ENCODE measurements at regions not wholly inside any gene's neighbourhood (a gene's known extent, or its start where the extent isn't known, plus 50 kb on each side); places are given as distances from the start of the nearest gene placed in this dataset.
"Not testable (repeated sequence)": the region's sequence is repeated elsewhere in the genome, so short reads cannot be mapped to it uniquely, and the experiment has no call there.

DNA sequence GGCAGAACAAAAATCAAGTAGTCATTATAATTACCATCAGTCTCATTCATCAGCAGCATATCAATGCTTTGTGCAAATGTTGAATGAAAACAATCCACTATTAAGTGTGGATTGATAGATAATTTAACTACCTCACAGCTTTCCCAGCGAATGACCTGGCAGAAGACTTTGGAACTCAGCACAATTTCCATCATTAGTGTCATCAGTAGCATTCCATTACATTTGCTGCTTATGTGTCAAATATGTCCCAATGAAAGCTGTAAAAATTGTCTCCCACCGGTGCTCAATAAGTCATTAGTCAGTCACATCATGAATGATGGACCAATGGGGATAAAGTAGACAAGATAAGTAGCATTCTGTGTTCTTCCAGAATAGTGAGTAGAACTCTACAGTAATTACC, 1513.5 kb upstream of the PRR20A start:
- Histone ChIP-seq H3K36me3 (ENCODE audit: control insufficient read depth in 3 of 3, insufficient read depth in 2 of 3, low read depth in 1 of 3, low read length in 3 of 3) (no peaks in the 10 kb centered on the region), H3K4me3 (ENCODE audit: low read depth in 1 of 3, low read length in 3 of 3) (no peak overlapping the region), H3K4me1 (ENCODE audit: control insufficient read depth in 3 of 3, insufficient read depth in 2 of 3, low read depth in 1 of 3, low read length in 2 of 3) (no peaks in the 10 kb centered on the region), H3K27ac (ENCODE audit: low read depth in 1 of 3, low read length in 2 of 3) (no peak overlapping the region), H3K9me3 (ENCODE audit: control insufficient read depth in 2 of 2, insufficient read depth in 1 of 2, low read depth in 1 of 2, low read length in 1 of 2) (peaks cover 0 to 9% of the 10 kb centered on the region in 2 donors), H3K27me3 (ENCODE audit: control insufficient read depth in 3 of 3, insufficient read depth in 3 of 3, low read length in 3 of 3) (no peaks in the 10 kb centered on the region)
- DNase-seq (no peak), FAIRE-seq (no peak)
- WGBS, 3 donors, result 37 to 63% (median 39%) methylated on average over 2 of the region's 2 CpGs

GRCh38 chr13:55632402-55632801, 1508.3 kb upstream of the PRR20A start:
- H3K36me3 ChIP-seq (ENCODE audit: control insufficient read depth in 3 of 3, insufficient read depth in 2 of 3, low read depth in 1 of 3, low read length in 3 of 3), result no peaks in the 10 kb centered on the region
- H3K4me1 ChIP-seq (ENCODE audit: control insufficient read depth in 3 of 3, insufficient read depth in 2 of 3, low read depth in 1 of 3, low read length in 2 of 3), result no peaks in the 10 kb centered on the region
- no peak overlapping the region for H3K4me3 ChIP-seq (ENCODE audit: low read depth in 1 of 3, low read length in 3 of 3)
- H3K27me3 ChIP-seq (ENCODE audit: control insufficient read depth in 3 of 3, insufficient read depth in 3 of 3, low read length in 3 of 3), result no peaks in the 10 kb centered on the region
- DNase-seq (no peak), FAIRE-seq (no peak)
- H3K9me3 ChIP-seq (ENCODE audit: control insufficient read depth in 2 of 2, insufficient read depth in 1 of 2, low read depth in 1 of 2, low read length in 1 of 2), result peaks cover 0 to 5% of the 10 kb centered on the region in 2 donors
- H3K27ac ChIP-seq (ENCODE audit: low read depth in 1 of 3, low read length in 2 of 3), result no peak overlapping the region

DNA sequence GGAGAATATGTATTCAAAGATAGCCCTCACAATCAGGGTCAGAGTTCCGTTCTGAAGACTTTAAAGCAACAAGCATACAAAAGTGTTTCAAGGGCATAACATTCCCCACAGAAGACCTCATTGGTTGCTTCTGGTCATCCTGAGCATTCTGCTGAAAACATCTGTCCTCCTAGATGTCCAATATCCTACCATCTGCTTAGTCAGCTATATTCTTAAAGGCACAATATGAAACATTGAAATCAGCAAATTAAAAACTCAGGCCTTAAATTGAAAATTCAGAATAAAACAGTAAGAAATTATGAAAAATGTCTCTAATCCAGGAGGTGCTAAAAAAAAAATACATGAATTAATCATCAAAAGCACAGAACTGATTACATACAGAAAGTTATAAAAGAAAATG, 1491.2 kb upstream of the PRR20A start:
- no peaks in the 10 kb centered on the region for H3K4me1 ChIP-seq (ENCODE audit: control insufficient read depth in 3 of 3, insufficient read depth in 2 of 3, low read depth in 1 of 3, low read length in 2 of 3)
- DNase-seq (no peak), FAIRE-seq (no peak)
- 63 to 80% (median 75%) methylated on average over 1 of the region's 1 CpG for WGBS, 3 donors
- no peaks in the 10 kb centered on the region for H3K9me3 ChIP-seq (ENCODE audit: control insufficient read depth in 2 of 2, insufficient read depth in 1 of 2, low read depth in 1 of 2, low read length in 1 of 2)
- no peak overlapping the region for H3K27ac ChIP-seq (ENCODE audit: low read depth in 1 of 3, low read length in 2 of 3)
- H3K27me3 ChIP-seq (ENCODE audit: control insufficient read depth in 3 of 3, insufficient read depth in 3 of 3, low read length in 3 of 3), result no peaks in the 10 kb centered on the region
- H3K4me3 ChIP-seq (ENCODE audit: low read depth in 1 of 3, low read length in 3 of 3), result no peak overlapping the region
- no peaks in the 10 kb centered on the region for H3K36me3 ChIP-seq (ENCODE audit: control insufficient read depth in 3 of 3, insufficient read depth in 2 of 3, low read depth in 1 of 3, low read length in 3 of 3)

DNA sequence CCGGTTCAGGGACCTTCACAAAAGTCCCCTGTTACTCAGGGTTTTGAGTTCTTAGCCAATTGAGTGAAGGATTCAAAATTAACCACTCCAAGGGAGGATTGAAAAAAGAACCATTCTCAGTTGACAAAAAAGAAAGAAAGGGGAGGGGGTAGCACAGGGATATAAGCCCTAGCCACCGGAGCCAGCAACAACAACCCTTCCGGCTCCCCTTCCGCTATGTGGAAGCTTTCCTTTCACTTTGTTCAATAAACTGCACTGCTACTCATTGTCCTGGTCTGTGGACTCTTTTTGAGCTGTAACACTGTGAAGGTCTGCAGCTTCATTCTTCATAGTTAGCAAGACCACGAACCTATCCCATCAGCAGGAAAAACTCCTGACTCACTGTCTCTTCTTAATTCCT, 1488.1 kb upstream of the PRR20A start:
- H3K9me3 ChIP-seq (ENCODE audit: control insufficient read depth in 2 of 2, insufficient read depth in 1 of 2, low read depth in 1 of 2, low read length in 1 of 2), result no peaks in the 10 kb centered on the region
- no peak overlapping the region for H3K4me3 ChIP-seq (ENCODE audit: low read depth in 1 of 3, low read length in 3 of 3)
- DNase-seq, result no peak
- no peaks in the 10 kb centered on the region for H3K36me3 ChIP-seq (ENCODE audit: control insufficient read depth in 3 of 3, insufficient read depth in 2 of 3, low read depth in 1 of 3, low read length in 3 of 3)
- no peaks in the 10 kb centered on the region for H3K4me1 ChIP-seq (ENCODE audit: control insufficient read depth in 3 of 3, insufficient read depth in 2 of 3, low read depth in 1 of 3, low read length in 2 of 3)
- FAIRE-seq, result no peak
- H3K27me3 ChIP-seq (ENCODE audit: control insufficient read depth in 3 of 3, insufficient read depth in 3 of 3, low read length in 3 of 3), result no peaks in the 10 kb centered on the region
- no peak overlapping the region for H3K27ac ChIP-seq (ENCODE audit: low read depth in 1 of 3, low read length in 2 of 3)
- 86 to 89% (median 88%) methylated on average over 5 of the region's 5 CpGs for WGBS, 3 donors

DNA sequence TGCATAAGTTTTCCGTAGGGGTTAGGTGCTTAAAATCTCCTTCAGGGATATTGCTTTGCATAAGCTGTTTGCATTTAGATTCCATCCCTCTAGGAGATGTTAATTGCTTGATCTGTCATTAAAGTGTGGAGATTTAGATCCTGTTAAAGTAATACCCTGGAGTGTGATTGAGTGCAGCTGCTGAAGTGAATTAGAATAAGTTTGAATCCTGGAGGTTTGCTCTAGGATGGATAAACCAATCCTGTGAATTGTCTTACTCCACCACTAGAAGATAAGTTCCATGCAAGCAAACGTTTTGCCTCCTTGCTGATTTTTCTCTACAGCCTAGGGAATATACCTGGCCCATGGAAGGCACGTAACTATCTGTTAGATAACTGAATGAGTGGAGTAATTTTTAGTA, 1487.2 kb upstream of the PRR20A start:
- FAIRE-seq (no peak), DNase-seq (no peak)
- Histone ChIP-seq H3K36me3 (ENCODE audit: control insufficient read depth in 3 of 3, insufficient read depth in 2 of 3, low read depth in 1 of 3, low read length in 3 of 3) (no peaks in the 10 kb centered on the region), H3K4me3 (ENCODE audit: low read depth in 1 of 3, low read length in 3 of 3) (no peak overlapping the region), H3K27me3 (ENCODE audit: control insufficient read depth in 3 of 3, insufficient read depth in 3 of 3, low read length in 3 of 3) (no peaks in the 10 kb centered on the region), H3K9me3 (ENCODE audit: control insufficient read depth in 2 of 2, insufficient read depth in 1 of 2, low read depth in 1 of 2, low read length in 1 of 2) (no peaks in the 10 kb centered on the region), H3K27ac (ENCODE audit: low read depth in 1 of 3, low read length in 2 of 3) (no peak overlapping the region), H3K4me1 (ENCODE audit: control insufficient read depth in 3 of 3, insufficient read depth in 2 of 3, low read depth in 1 of 3, low read length in 2 of 3) (no peaks in the 10 kb centered on the region)
- WGBS, 3 donors, result 35 to 48% (median 45%) methylated on average over 3 of the region's 3 CpGs

DNA sequence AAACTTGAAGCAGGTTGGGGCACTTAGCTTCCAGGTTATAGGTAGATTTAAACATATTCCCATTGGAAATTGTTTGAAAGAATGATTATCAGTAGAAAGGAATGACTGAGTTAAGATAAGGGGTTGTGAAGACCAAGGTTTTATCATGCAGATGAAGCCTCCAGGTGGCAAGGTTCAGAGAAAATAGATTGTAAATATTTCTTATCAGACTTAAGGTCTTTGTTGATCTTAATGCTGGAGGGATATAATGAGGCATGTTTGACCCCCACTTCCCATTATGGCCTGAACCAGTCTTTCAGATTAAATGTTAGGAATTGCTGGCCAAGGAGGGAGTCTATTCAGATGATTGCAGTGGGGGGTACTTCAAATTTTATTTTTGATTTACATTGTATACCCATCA, 1486.5 kb upstream of the PRR20A start:
- H3K9me3 ChIP-seq (ENCODE audit: control insufficient read depth in 2 of 2, insufficient read depth in 1 of 2, low read depth in 1 of 2, low read length in 1 of 2), result no peaks in the 10 kb centered on the region
- FAIRE-seq (no peak), DNase-seq (no peak)
- no peaks in the 10 kb centered on the region for H3K36me3 ChIP-seq (ENCODE audit: control insufficient read depth in 3 of 3, insufficient read depth in 2 of 3, low read depth in 1 of 3, low read length in 3 of 3)
- no peak overlapping the region for H3K4me3 ChIP-seq (ENCODE audit: low read depth in 1 of 3, low read length in 3 of 3)
- no peaks in the 10 kb centered on the region for H3K27me3 ChIP-seq (ENCODE audit: control insufficient read depth in 3 of 3, insufficient read depth in 3 of 3, low read length in 3 of 3)
- H3K4me1 ChIP-seq (ENCODE audit: control insufficient read depth in 3 of 3, insufficient read depth in 2 of 3, low read depth in 1 of 3, low read length in 2 of 3), result no peaks in the 10 kb centered on the region
- H3K27ac ChIP-seq (ENCODE audit: low read depth in 1 of 3, low read length in 2 of 3), result no peak overlapping the region

- not testable (repeated sequence) for FAIRE-seq; H3K4me3 ChIP-seq (ENCODE audit: low read depth in 1 of 3, low read length in 3 of 3); H3K36me3 ChIP-seq (ENCODE audit: control insufficient read depth in 3 of 3, insufficient read depth in 2 of 3, low read depth in 1 of 3, low read length in 3 of 3); H3K4me1 ChIP-seq (ENCODE audit: control insufficient read depth in 3 of 3, insufficient read depth in 2 of 3, low read depth in 1 of 3, low read length in 2 of 3); DNase-seq; H3K9me3 ChIP-seq (ENCODE audit: control insufficient read depth in 2 of 2, insufficient read depth in 1 of 2, low read depth in 1 of 2, low read length in 1 of 2); H3K27me3 ChIP-seq (ENCODE audit: control insufficient read depth in 3 of 3, insufficient read depth in 3 of 3, low read length in 3 of 3); H3K27ac ChIP-seq (ENCODE audit: low read depth in 1 of 3, low read length in 2 of 3)
- WGBS, 3 donors, result 40 to 58% (median 52%) methylated on average over 5 of the region's 5 CpGs
Observed at GRCh38 chr13:55660264-55660663, 1480.5 kb upstream of the PRR20A start.

GRCh38 chr13:55660851-55661250, 1479.9 kb upstream of the PRR20A start:
- 27 to 44% (median 37%) methylated on average over 1 of the region's 1 CpG for WGBS, 3 donors
- FAIRE-seq, result no peak

DNA sequence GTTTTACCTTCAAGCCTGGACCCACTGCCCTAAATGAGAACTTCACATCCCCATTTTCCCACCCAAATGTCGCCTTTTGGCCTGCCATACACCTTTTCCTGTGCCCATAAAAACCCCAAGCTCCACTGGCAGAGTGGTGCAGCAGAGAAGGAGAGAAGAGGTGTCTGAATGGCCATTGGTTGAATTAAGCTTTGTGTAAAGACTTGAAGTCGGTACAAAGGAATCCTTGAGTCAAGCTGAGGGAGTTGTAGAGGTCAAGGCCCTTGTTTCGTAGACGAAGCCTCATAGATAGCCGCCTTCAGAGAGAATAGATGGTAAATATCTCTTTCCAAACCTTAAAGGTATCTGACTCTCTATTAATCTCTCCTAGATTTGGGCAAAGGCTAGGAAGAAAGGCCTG, 1479.2 kb upstream of the PRR20A start:
- H3K4me1 ChIP-seq (ENCODE audit: control insufficient read depth in 3 of 3, insufficient read depth in 2 of 3, low read depth in 1 of 3, low read length in 2 of 3), result no peaks in the 10 kb centered on the region
- WGBS, 3 donors, result 69 to 71% (median 70%) methylated on average over 5 of the region's 5 CpGs
- H3K9me3 ChIP-seq (ENCODE audit: control insufficient read depth in 2 of 2, insufficient read depth in 1 of 2, low read depth in 1 of 2, low read length in 1 of 2), result no peaks in the 10 kb centered on the region
- no peak overlapping the region for H3K27ac ChIP-seq (ENCODE audit: low read depth in 1 of 3, low read length in 2 of 3)
- no peak overlapping the region for H3K4me3 ChIP-seq (ENCODE audit: low read depth in 1 of 3, low read length in 3 of 3)
- FAIRE-seq (no peak), DNase-seq (no peak)
- no peaks in the 10 kb centered on the region for H3K36me3 ChIP-seq (ENCODE audit: control insufficient read depth in 3 of 3, insufficient read depth in 2 of 3, low read depth in 1 of 3, low read length in 3 of 3)
- no peaks in the 10 kb centered on the region for H3K27me3 ChIP-seq (ENCODE audit: control insufficient read depth in 3 of 3, insufficient read depth in 3 of 3, low read length in 3 of 3)

More at GRCh38 chr13:55660851-55661250, 1479.9 kb upstream of the PRR20A start:
- no peak for DNase-seq
- Histone ChIP-seq H3K4me3 (ENCODE audit: low read depth in 1 of 3, low read length in 3 of 3) (no peak overlapping the region), H3K36me3 (ENCODE audit: control insufficient read depth in 3 of 3, insufficient read depth in 2 of 3, low read depth in 1 of 3, low read length in 3 of 3) (no peaks in the 10 kb centered on the region), H3K9me3 (ENCODE audit: control insufficient read depth in 2 of 2, insufficient read depth in 1 of 2, low read depth in 1 of 2, low read length in 1 of 2) (no peaks in the 10 kb centered on the region), H3K4me1 (ENCODE audit: control insufficient read depth in 3 of 3, insufficient read depth in 2 of 3, low read depth in 1 of 3, low read length in 2 of 3) (no peaks in the 10 kb centered on the region), H3K27ac (ENCODE audit: low read depth in 1 of 3, low read length in 2 of 3) (no peak overlapping the region), H3K27me3 (ENCODE audit: control insufficient read depth in 3 of 3, insufficient read depth in 3 of 3, low read length in 3 of 3) (no peaks in the 10 kb centered on the region)
